IMR-90 (cell line): ENCODE measurements at regions not wholly inside any gene's neighbourhood (a gene's known extent, or its start where the extent isn't known, plus 50 kb on each side); places are given as distances from the start of the nearest gene placed in this dataset.
"Not testable (repeated sequence)": the region's sequence is repeated elsewhere in the genome, so short reads cannot be mapped to it uniquely, and the experiment has no call there.

Experiments
- ATAC-seq: fragments of 200-7000 bp; cut with Tn5 transposase; 2 replicates; pipeline ENCODE4 v1.9.1; 2020; ENCODE audit warnings: low read depth, mild to moderate bottlenecking, moderate library complexity
- BruUV-seq: library from RNA; stranded (reverse); fragments of 400-500 nt; replicated peaks from 2 replicates; lab custom pipeline; 2021; lab: Mats Ljungman, UMichigan
- CTCF ChIA-PET: fragments of 300-600 bp; formaldehyde crosslinking; extraction: SDS; loops from one replicate; lab custom pipeline; 2021; ENCODE audit warnings: antibody characterized with exemption; lab: Yijun Ruan, JAX
- POLR2A ChIA-PET: fragments of 300-600 bp; sonication (Branson Sonifier 250); formaldehyde crosslinking; loops from one replicate; lab custom pipeline; 2022; ENCODE audit warnings: antibody characterized with exemption; ENCODE audit not compliant: unreplicated experiment; lab: Charles Lee
- DNase-seq: peaks from one replicate; pipeline ENCODE4 v3.0.0; 2013
- H2AFZ ChIP-seq: replicated peaks from 2 replicates; pipeline ENCODE3; 2013; ENCODE audit warnings: low read length, mild to moderate bottlenecking; ENCODE audit not compliant: poor library complexity
- H2AK5ac ChIP-seq: 2 replicates; pipeline ENCODE4 v1.6.1; 2013; ENCODE audit warnings: low read depth, low read length, inconsistent platforms
- H2AK9ac ChIP-seq: replicated peaks from 2 replicates; pipeline ENCODE3; 2013; ENCODE audit warnings: mild to moderate bottlenecking, low read depth, low read length, moderate library complexity; ENCODE audit not compliant: poor library complexity
- H2BK120ac ChIP-seq: 2 replicates; pipeline ENCODE4 v1.6.1; 2013; ENCODE audit warnings: low read depth, low read length, inconsistent platforms
- H2BK15ac ChIP-seq: 3 replicates; pipeline ENCODE4 v1.6.1; 2013; ENCODE audit warnings: low read depth, low read length, inconsistent platforms
- H2BK20ac ChIP-seq: 2 replicates; pipeline ENCODE4 v1.6.1; 2013; ENCODE audit warnings: low read depth, mild to moderate bottlenecking, inconsistent platforms, low read length, moderate library complexity
- H2BK5ac ChIP-seq: 2 replicates; pipeline ENCODE4 v1.6.1; 2013; ENCODE audit warnings: mild to moderate bottlenecking, low read depth, low read length, inconsistent platforms; ENCODE audit not compliant: poor library complexity, severe bottlenecking
- H3K14ac ChIP-seq: replicated peaks from 2 replicates; pipeline ENCODE4 v1.6.1; 2013; ENCODE audit warnings: low read depth, low read length, inconsistent platforms
- H3K18ac ChIP-seq: 2 replicates; pipeline ENCODE4 v1.6.1; 2013; ENCODE audit warnings: low read depth, low read length, control low read depth
- H3K23ac ChIP-seq: 2 replicates; pipeline ENCODE4 v1.6.1; 2013; ENCODE audit warnings: low read depth, low read length, inconsistent platforms
- H3K27ac ChIP-seq: 2 replicates; pipeline ENCODE4 v1.5.1; 2013; ENCODE audit warnings: mild to moderate bottlenecking, control low read depth, low read length; ENCODE audit not compliant: insufficient read depth
- H3K27me3 ChIP-seq: 2 replicates; pipeline ENCODE4 v1.6.1; 2013; ENCODE audit warnings: low read length; ENCODE audit not compliant: control insufficient read depth, insufficient read depth
- H3K36me3 ChIP-seq: 2 replicates; pipeline ENCODE4 v1.6.1; 2013; ENCODE audit warnings: low read length, mixed read lengths; ENCODE audit not compliant: control insufficient read depth, insufficient read depth
- H3K4ac ChIP-seq: 2 replicates; pipeline ENCODE4 v1.6.1; 2013; ENCODE audit warnings: low read depth, low read length, inconsistent platforms
- H3K4me1 ChIP-seq: 2 replicates; pipeline ENCODE4 v1.6.1; 2013; ENCODE audit warnings: low read length, mixed read lengths; ENCODE audit not compliant: control insufficient read depth, insufficient read depth
- H3K4me2 ChIP-seq: 2 replicates; pipeline ENCODE4 v1.6.1; 2013; ENCODE audit warnings: low read depth, mild to moderate bottlenecking, control low read depth, low read length, moderate library complexity
- H3K4me3 ChIP-seq: 2 replicates; pipeline ENCODE4 v1.5.1; 2013; ENCODE audit warnings: low read depth, mild to moderate bottlenecking, control low read depth, low read length, moderate library complexity; ENCODE audit not compliant: insufficient read depth
- H3K56ac ChIP-seq: 2 replicates; pipeline ENCODE4 v1.6.1; 2013; ENCODE audit warnings: low read length, inconsistent platforms; ENCODE audit not compliant: insufficient read depth; ENCODE audit errors: extremely low read depth
- H3K79me1 ChIP-seq, 2 experiments: 2 replicates each; pipeline ENCODE4 v1.6.1; 2013; ENCODE audit warnings: low read length in 2 of 2, inconsistent platforms in 1 of 2, low read depth in 1 of 2
- H3K9ac ChIP-seq: 2 replicates; pipeline ENCODE4 v1.6.1; 2013; ENCODE audit warnings: low read depth, low read length, control low read depth
- H3K9me1 ChIP-seq: 2 replicates; pipeline ENCODE4 v1.6.1; 2013; ENCODE audit warnings: low read length, inconsistent platforms; ENCODE audit not compliant: insufficient read depth
- H3K9me3 ChIP-seq: 2 replicates; pipeline ENCODE4 v1.6.1; 2013; ENCODE audit warnings: low read length; ENCODE audit not compliant: control insufficient read depth, insufficient read depth
- H4K20me1 ChIP-seq: 2 replicates; pipeline ENCODE4 v1.6.1; 2013; ENCODE audit warnings: low read length, inconsistent platforms; ENCODE audit not compliant: insufficient read depth
- H4K5ac ChIP-seq: 2 replicates; pipeline ENCODE4 v1.6.1; 2013; ENCODE audit warnings: mild to moderate bottlenecking, low read depth, low read length, control low read depth
- H4K8ac ChIP-seq, 2 experiments: 2 replicates each; pipeline ENCODE4 v1.6.1; 2013; ENCODE audit warnings: low read depth in 2 of 2, low read length in 2 of 2, control low read depth in 1 of 2, inconsistent platforms in 1 of 2
- H4K91ac ChIP-seq: 2 replicates; pipeline ENCODE4 v1.6.1; 2013; ENCODE audit warnings: low read depth, low read length, inconsistent platforms; ENCODE audit not compliant: insufficient read depth
- CEBPB ChIP-seq: IDR thresholded peaks from 2 replicates; pipeline ENCODE4 v1.6.1; 2012; ENCODE audit warnings: low read depth, low read length, improper control_type of control experiment
- CHD1 ChIP-seq: IDR thresholded peaks from 2 replicates; pipeline ENCODE4 v1.6.1; 2012; ENCODE audit warnings: low read depth, low read length, improper control_type of control experiment
- MAFK ChIP-seq: IDR thresholded peaks from 2 replicates; pipeline ENCODE4 v1.6.1; 2012; ENCODE audit warnings: low read depth, low read length, improper control_type of control experiment
- MAZ ChIP-seq: IDR thresholded peaks from 2 replicates; pipeline ENCODE4 v1.6.1; 2012; ENCODE audit warnings: low read depth, mild to moderate bottlenecking, low read length, improper control_type of control experiment, moderate library complexity, borderline replicate concordance
- NFE2L2 ChIP-seq: fragments of 150-350 bp; IDR thresholded peaks from 2 replicates; pipeline ENCODE4 v1.6.1; 2016; ENCODE audit warnings: low read depth, mild to moderate bottlenecking, low read length
- USF2 ChIP-seq: fragments of 150-350 bp; IDR thresholded peaks from 2 replicates; pipeline ENCODE4 v1.6.1; 2017; ENCODE audit warnings: mild to moderate bottlenecking, antibody characterized with exemption, low read length, low read depth
- WGBS, 2 experiments: methylation state at CpG; one replicate each; pipeline versions ENCODE4 v1.1.5 to v1.1.7; 2013; ENCODE audit warnings: missing lambda C conversion rate in 2 of 2; ENCODE audit not compliant: insufficient read length in 1 of 2; ENCODE audit errors: extremely low coverage in 2 of 2; 5-methylcytosine and 5-hydroxymethylcytosine counted together
- dilution Hi-C: fragments of 300-500 bp; cut with HindIII; formaldehyde crosslinking; loops from one replicate; pipeline ENCODE4 v1.14.3; 2018; ENCODE audit warnings: low sequenced_read_pairs; ENCODE audit not compliant: unreplicated experiment
- in situ Hi-C: fragments of 300-500 bp; cut with MboI; formaldehyde crosslinking; loops from 3 replicates; pipeline ENCODE4 v1.14.3; 2019; ENCODE audit warnings: low sequenced_read_pairs, inconsistent platforms, mixed read lengths
- intact Hi-C: fragments of 100-400 bp; cut with micrococcal nuclease; formaldehyde crosslinking; loops from 2 replicates; pipeline ENCODE4 v1.10.0; 2022

DNA sequence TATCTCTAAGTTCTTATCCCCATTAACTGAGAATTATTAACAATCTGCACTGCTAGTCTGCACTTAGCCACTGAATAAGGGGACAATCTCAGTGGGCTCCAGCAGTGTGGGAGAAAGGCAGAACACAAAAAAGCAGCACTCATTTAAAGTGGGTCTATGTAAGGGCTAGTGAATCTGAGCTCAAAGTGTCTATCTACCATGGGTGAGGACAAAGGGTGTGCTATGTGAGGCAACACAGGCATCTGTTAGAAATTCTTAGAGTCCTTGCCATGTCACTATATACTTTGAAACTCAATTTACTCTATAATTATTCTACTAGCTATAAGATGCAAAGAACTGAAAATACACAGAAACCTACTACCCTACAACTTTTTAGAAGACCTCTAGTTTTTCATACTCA, 135.8 kb upstream of the TMEM168 start:
- Histone ChIP-seq H2AFZ (no peak overlapping the region), H3K27me3 (no peaks in the 10 kb centered on the region), H3K4me2 (no peak overlapping the region), H4K5ac (no peak overlapping the region), H4K8ac (no peak overlapping the region), H3K27ac (no peak overlapping the region), H3K4ac (no peak overlapping the region), H4K91ac (no peak overlapping the region), H3K36me3 (no peaks in the 10 kb centered on the region), H2AK9ac (no peak overlapping the region), H3K14ac (no peak overlapping the region), H3K9me3 (no peaks in the 10 kb centered on the region), H3K79me1 (peaks cover 9 to 14% of the 10 kb centered on the region in 2 experiments; a peak in 3 of 4 replicates), H3K18ac (no peak overlapping the region), H3K9ac (no peak overlapping the region), H3K23ac (no peak overlapping the region), H4K20me1 (peaks cover under 1% of the 10 kb centered on the region; the same call in 1 of the 2 replicates), H2BK20ac (no peak overlapping the region), H2AK5ac (no peak overlapping the region), H3K9me1 (no peaks in the 10 kb centered on the region), H3K56ac (no peak overlapping the region), H2BK15ac (no peak overlapping the region), H3K4me1 (no peaks in the 10 kb centered on the region), H2BK120ac (no peak overlapping the region), H2BK5ac (no peak overlapping the region), H3K4me3 (no peak overlapping the region)
- intact Hi-C loops (no loop called here), in situ Hi-C loops (no loop called here), dilution Hi-C loops (no loop called here)
- CTCF ChIA-PET: no interaction called here
- TF ChIP-seq CHD1: no peak
- TF ChIP-seq MAFK: no peak
- no peak for TF ChIP-seq USF2
- no peak for TF ChIP-seq MAZ
- no peak for TF ChIP-seq CEBPB
- TF ChIP-seq NFE2L2: no peak
- ATAC-seq (no peak), DNase-seq (no peak)
- no TSS peak for BruUV-seq
- POLR2A ChIA-PET: no interaction called here

DNA sequence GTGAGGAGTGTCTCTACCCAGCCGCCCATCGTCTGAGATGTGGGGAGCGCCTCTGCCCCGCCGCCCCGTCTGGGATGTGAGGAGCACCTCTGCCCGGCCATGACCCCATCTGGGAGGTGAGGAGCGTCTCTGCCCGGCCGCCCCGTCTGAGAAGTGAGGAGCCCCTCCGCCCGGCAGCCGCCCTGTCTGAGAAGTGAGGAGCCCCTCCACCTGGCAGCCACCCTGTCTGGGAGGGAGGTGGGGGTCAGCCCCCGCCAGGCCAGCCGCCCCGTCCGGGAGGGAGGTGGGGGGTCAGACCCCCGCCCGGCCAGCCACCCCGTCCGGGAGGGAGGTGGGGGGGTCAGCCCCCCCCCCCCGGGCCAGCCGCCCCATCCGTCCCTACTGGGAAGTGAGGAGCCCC, 132.4 kb upstream of the TMEM168 start:
- H3K9ac ChIP-seq, H2AFZ ChIP-seq, H2AK9ac ChIP-seq, H4K20me1 ChIP-seq, H2BK15ac ChIP-seq, H2BK5ac ChIP-seq, POLR2A ChIA-PET, H3K4ac ChIP-seq, H3K56ac ChIP-seq, H3K23ac ChIP-seq, H3K9me3 ChIP-seq, BruUV-seq, H2AK5ac ChIP-seq, H3K4me2 ChIP-seq, H3K14ac ChIP-seq, H3K9me1 ChIP-seq, in situ Hi-C loops, H3K27ac ChIP-seq, H3K4me3 ChIP-seq, DNase-seq, H3K79me1 ChIP-seq, H3K18ac ChIP-seq, intact Hi-C loops, CTCF ChIA-PET, H4K5ac ChIP-seq, dilution Hi-C loops, H3K27me3 ChIP-seq, H3K4me1 ChIP-seq, ATAC-seq, H2BK120ac ChIP-seq, H4K8ac ChIP-seq, H2BK20ac ChIP-seq, H3K36me3 ChIP-seq, H4K91ac ChIP-seq: not testable (repeated sequence)
- no CpG with 5 or more reads among the region's 25 CpGs for WGBS, 2 experiments
